Activated T-cell treated with anti-CD3 and anti-CD28 coated beads, Interleukin-2, amount 50 U/mL, for 4 hours (primary cell): ENCODE measurements at regions not wholly inside any gene's neighbourhood (a gene's known extent, or its start where the extent isn't known, plus 50 kb on each side); places are given as distances from the start of the nearest gene placed in this dataset.
"Not testable (repeated sequence)": the region's sequence is repeated elsewhere in the genome, so short reads cannot be mapped to it uniquely, and the experiment has no call there.

ENCODE experiments used
- ATAC-seq, 2 donors: fragments of 200-7000 bp; cut with Tn5 transposase; one replicate each; pipeline ENCODE4 v1.10.0; 2021
- DNase-seq: peaks from one replicate; pipeline ENCODE4 v3.0.0-alpha.2; 2020
- H3K27me3 Mint-ChIP-seq: one replicate; pipeline ENCODE4 v1.8.0; 2021; ENCODE audit warnings: low read depth, mixed read lengths
- H3K36me3 Mint-ChIP-seq: one replicate; pipeline ENCODE4 v1.8.0; 2022; ENCODE audit warnings: mixed read lengths; ENCODE audit not compliant: insufficient read depth
- H3K4me1 Mint-ChIP-seq: one replicate; pipeline ENCODE4 v1.8.0; 2021; ENCODE audit warnings: low read depth, mixed read lengths
- H3K4me3 Mint-ChIP-seq: one replicate; pipeline ENCODE4 v1.8.0; 2021; ENCODE audit warnings: mild to moderate bottlenecking, moderate library complexity, mixed read lengths
- H3K9me3 Mint-ChIP-seq: one replicate; pipeline ENCODE4 v1.8.0; 2021; ENCODE audit warnings: mixed read lengths

DNA sequence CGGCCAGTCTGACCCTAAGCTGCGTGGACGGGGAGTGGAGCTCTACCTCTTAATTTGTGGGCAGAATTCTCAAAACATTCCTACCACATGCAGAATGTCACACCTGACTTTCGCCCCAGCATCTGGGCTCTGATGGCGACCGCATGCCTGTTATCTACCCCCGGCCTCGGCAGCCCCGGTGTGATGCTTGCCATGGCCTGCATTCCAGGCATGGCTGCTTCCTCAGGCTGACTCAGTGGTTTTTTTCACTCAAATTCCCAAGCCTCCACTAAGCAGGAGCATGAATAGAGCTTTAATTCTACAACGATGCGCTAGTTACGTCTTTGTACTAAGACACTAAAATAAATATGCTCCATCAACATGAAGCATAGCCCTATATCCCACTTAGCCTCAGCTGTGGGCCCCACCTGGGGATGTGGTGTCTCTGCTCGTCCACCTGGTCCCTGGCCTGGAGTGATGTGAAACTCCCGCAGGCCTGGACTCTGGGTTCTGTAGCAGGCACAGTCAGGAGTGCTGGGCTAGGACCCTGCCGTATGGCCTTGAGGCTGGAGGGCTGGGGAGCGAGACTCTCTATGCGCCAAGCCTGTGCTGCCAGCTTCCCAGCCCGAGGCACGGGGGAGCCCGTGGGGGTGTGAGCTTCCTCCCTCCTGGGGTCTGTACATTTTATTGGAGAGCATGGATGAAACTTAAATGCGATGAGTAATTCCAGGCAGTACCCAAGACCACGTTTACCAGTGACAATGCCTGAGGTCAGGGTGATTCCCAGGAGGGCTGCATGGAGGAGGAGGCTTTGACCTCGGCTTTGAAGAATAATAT is 153.2 kb downstream of the CTTN start:
- no peak overlapping the region for H3K4me3 Mint-ChIP-seq
- no peak for ATAC-seq
- H3K4me1 Mint-ChIP-seq, result no peaks in the 10 kb centered on the region
- H3K9me3 Mint-ChIP-seq, result no peaks in the 10 kb centered on the region
- DNase-seq, result no peak
- H3K36me3 Mint-ChIP-seq, result no peaks in the 10 kb centered on the region
- no peaks in the 10 kb centered on the region for H3K27me3 Mint-ChIP-seq

DNA sequence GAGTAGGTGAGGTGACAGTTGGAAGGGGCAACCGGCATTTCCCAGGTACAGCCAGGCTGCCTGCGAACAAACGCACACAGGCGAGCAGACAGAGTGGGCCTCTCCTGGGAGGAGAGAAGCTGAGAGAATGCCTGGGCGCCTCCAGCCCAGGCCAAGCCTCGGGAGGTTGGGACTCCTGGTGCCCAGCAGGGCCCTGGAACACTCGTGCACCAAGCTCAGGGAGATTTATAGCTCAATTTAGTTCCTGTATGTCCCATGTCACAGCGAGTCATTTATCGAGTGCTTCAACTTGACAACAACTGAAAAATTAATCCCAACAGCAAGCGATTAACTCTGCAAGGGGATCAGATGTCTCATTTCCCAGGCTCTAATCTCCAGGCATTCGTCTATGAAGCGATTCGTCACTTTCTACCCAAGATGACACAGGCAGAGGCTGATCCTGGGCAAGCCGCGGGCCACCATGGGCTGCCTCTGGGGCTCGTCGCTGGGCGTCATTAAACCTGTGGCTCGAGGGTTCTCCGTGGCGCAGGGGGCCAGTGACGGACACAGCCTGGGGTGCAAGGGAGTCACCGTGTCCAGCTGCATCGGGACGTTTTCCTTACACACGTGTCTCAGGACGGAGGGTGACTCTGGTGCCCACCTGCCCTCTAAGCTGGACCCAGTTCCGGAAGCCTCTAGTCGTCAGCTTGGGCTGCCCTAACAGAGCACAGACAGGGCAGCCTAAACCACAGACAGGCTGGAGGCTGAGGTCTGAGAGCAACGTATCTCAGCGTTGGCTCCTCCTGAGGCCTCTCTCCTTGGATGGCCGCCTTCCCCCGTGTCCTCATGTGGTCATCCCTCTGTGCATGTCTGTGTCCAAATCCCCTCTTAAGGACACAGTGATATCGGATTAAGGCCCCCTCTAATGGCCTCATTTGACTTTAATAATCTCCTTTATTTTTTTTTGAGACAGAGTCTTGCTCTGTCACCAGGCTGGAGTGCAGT is 154.1 kb downstream of the CTTN start:
- Mint-ChIP-seq H3K36me3 (no peaks in the 10 kb centered on the region), H3K27me3 (no peaks in the 10 kb centered on the region), H3K9me3 (no peaks in the 10 kb centered on the region), H3K4me3 (no peak overlapping the region), H3K4me1 (no peaks in the 10 kb centered on the region)
- DNase-seq, result no peak
- no peak for ATAC-seq

DNA sequence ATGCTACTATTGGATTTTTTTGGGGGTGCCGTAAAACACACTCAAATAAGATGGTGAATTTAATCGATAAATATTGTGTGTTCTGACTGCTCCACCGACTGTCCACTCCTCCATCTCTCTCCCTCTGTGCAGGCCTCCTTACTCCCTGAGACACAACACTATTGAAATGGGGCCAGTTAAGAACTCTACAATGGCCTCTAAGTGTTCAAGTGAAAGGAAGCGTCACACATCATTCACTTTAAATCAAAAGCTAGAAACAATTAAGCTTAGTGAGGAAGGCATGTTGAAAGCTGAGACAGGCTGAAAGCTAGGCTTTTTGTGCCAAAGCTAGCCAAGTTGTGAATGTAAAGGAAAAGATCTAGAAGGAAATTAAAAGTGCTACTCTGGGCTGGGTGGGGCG is 156.7 kb downstream of the CTTN start:
- Mint-ChIP-seq H3K36me3 (no peaks in the 10 kb centered on the region), H3K9me3 (no peaks in the 10 kb centered on the region)

DNA sequence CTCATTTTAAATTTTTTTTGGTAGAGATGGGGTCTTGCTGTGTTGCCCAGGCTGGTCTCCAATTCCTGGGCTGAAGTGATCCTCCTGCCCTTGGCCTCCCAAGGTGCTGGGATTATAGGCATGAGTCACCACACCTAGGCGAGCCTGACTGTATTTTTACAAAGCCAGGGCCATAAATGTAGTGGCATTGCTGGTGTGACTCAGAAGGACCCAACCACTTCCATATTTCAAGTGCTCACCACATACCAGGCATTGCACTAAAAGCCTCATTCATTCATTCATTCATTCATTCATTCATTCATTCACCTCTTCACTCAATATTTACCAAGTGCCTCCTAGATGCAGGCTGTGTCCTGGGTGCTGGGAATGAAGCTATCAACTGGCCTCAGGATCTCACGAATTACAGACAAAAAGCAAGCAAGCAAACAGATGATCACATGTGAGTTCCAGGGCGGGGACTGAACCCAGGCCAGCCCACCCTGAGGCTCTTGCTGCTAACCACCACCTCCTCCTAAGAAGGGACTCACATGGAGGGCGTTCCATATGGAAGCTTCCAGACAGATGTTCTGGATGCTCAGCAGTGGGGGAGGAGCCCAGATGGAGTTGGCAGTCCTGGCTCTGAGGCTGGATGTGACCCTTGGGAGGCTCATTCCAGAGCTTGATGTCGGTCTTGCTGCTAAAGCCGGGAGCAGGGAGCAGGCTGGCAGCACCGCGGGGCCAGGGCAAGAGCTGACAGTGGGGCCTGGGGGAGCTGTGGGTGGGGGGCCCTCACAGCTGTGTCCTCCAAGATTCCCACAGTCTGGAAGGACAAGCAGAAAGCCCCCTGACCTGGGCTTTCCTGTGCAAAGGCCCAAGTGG is 158.8 kb downstream of the CTTN start:
- no peaks in the 10 kb centered on the region for H3K4me1 Mint-ChIP-seq
- H3K4me3 Mint-ChIP-seq, result no peak overlapping the region
- H3K27me3 Mint-ChIP-seq, result no peaks in the 10 kb centered on the region
- no peak for DNase-seq
- no peaks in the 10 kb centered on the region for H3K36me3 Mint-ChIP-seq
- ATAC-seq, result no peak
- no peaks in the 10 kb centered on the region for H3K9me3 Mint-ChIP-seq

More for the DNA sequence above, 156.7 kb downstream of the CTTN start:
- Mint-ChIP-seq H3K4me3 (no peak overlapping the region), H3K27me3 (no peaks in the 10 kb centered on the region), H3K4me1 (no peaks in the 10 kb centered on the region)
- no peak for ATAC-seq
- DNase-seq, result no peak

DNA sequence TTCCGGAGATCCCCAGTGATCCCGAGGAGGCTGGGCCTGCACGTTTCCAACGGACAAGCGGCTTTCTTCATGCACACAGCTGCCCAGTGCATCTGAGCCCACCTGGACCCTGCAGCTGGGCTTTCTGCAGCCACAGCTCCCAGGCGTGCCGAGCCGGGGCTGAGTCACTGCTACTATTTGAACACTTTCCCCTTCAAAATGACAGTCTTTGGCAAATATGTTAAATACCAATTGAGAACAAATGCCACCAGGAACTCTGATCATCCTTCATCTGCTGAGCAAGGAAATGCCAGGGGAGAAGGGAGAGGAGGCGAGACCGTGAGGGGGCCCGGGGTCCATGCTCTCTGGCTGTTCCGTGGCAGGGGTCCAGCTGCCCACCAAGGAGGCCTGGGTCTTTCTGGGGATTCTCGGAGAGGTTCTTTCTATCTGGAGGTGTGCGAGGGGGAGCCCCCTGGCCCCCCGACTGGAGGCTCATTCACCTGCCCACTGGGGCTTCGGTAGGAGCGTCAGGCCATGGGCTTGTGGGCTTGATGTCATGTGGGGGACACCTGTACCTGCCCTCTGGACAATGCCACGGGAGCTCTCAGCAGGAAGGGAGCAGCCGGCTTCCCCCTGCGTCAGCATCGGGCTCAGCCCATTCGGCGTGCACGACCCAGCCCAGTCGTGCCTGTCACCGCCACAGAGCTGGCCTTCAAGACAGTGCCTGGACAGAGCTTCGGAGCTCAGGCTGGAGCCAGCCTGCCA is 159.6 kb downstream of the CTTN start:
- DNase-seq (no peak), ATAC-seq (no peak)
- Mint-ChIP-seq H3K4me3 (no peak overlapping the region), H3K36me3 (no peaks in the 10 kb centered on the region), H3K27me3 (no peaks in the 10 kb centered on the region), H3K4me1 (no peaks in the 10 kb centered on the region), H3K9me3 (no peaks in the 10 kb centered on the region)

DNA sequence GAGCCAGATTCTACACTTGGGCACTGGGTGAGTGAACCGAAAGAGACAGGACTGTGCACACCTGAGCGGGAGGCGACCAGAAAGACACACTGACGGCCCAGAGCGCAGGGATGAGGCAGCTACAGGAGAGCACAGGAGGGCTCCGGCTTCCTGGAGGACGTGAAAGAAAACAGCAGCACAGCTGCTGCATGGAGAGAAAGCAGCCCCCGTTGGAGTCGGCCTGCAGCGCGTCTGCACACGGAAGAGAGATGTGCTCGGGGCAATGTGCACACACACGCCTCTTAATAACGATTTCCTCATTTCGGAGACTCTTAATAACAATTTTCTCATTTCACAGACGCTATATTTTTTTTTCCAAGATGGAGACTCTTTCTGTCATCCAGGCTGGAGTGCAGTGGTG is 160.4 kb downstream of the CTTN start:
- H3K4me3 Mint-ChIP-seq, result no peak overlapping the region
- no peaks in the 10 kb centered on the region for H3K9me3 Mint-ChIP-seq
- no peaks in the 10 kb centered on the region for H3K36me3 Mint-ChIP-seq
- no peaks in the 10 kb centered on the region for H3K4me1 Mint-ChIP-seq
- DNase-seq, result no peak
- H3K27me3 Mint-ChIP-seq, result no peaks in the 10 kb centered on the region
- ATAC-seq, result no peak

DNA sequence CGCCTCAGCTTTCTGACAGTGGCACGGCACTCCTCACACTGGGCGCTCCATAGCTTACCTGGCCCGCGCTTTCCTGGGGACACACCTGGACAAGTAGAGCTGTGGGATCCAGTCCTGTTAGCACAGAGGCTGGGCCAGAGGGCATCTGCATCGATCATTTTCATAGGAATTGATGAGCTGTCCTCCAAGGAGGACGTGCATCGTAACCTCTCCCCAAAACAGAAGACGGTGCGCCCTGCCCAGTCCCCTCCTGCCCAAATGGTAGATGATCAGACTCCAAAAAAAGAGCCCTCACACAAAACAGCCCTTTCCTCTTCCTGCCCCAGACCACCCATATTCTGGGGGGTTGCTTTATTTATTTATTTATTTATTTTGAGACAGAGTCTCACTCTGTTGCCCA is 161.2 kb downstream of the CTTN start:
- Mint-ChIP-seq H3K4me3 (no peak overlapping the region), H3K9me3 (no peaks in the 10 kb centered on the region), H3K4me1 (no peaks in the 10 kb centered on the region), H3K27me3 (no peaks in the 10 kb centered on the region), H3K36me3 (no peaks in the 10 kb centered on the region)
- DNase-seq (no peak), ATAC-seq (no peak)

DNA sequence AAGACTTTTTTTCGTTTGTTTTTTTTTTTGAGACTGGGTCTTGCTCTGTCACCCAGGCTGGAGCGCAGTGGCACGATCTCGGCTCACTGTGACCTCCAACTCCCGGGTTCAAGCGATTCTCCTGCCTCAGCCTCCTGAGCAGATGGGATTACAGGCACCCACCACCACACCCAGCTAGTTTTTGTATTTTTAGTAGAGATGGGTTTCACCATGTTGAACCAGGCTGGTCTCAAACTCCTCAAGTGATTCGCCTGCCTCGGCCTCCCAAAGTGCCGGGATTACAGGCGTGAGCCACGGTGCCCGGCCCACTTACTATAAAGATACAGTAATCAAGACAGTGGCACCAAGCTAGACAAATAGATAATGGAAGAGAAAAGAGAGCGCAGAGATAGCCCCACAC is 162.3 kb downstream of the CTTN start:
- not testable (repeated sequence) for H3K4me1 Mint-ChIP-seq, H3K36me3 Mint-ChIP-seq, ATAC-seq, H3K4me3 Mint-ChIP-seq, H3K27me3 Mint-ChIP-seq, DNase-seq, H3K9me3 Mint-ChIP-seq

DNA sequence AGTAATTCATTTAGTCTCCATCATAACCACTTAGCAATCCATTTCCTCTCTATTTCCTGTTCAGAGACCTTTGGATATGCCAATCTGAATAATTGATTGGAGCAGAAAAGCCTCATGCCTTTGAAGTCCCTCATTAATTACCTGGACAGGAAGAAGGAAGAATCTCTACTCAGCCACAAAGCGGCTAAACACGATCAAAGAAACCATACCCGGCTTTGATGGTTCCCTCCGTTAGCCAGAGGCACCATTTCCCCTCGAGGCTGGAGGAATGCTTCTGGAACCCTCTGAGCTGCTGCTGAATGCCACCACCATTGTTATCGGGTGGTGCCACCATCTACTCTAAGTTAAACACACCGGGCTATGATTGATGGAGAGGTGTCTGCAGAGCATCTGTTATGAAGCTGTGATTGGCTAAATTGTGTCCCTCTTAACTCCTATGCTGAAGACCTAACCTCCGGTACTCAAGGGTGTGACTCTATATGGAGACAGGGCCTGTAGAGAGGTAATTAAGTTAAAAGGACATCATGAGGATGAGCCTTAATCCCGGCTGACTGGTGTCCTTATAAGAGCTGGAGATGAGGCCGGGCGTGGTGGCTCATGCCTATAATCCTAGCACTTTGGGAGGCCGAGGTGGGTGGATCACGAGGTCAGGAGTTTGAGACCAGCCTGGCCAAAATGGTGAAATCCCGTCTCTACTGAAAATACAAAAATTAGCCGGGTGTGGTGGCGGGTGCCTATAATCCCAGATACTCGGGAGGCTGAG is 168.6 kb downstream of the CTTN start:
- Mint-ChIP-seq H3K36me3 (no peaks in the 10 kb centered on the region), H3K9me3 (peaks cover 3% of the 10 kb centered on the region)

DNA sequence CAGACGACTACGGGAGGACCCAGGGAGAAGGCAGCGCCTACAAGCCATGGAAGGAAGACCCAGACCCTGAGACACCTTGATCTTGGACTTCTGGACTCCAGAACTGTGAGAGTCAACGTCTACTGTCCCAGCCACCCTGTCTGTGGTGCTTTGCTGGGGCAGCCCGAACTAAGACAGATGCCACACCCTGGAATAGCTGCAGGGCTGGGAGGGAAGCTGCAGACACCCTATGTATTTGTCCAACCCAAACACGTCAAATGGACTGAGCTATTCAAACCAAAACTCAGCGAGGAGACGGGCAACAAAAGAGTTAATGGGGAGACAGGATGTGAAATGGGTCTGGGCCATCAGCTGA is 169.3 kb downstream of the CTTN start:
- Mint-ChIP-seq H3K27me3 (peaks cover 29% of the 10 kb centered on the region), H3K4me3 (no peak overlapping the region), H3K36me3 (no peaks in the 10 kb centered on the region), H3K4me1 (peaks cover 5% of the 10 kb centered on the region), H3K9me3 (peaks cover 3% of the 10 kb centered on the region)
- ATAC-seq, result no peak
- no peak for DNase-seq

More for the DNA sequence above, 168.6 kb downstream of the CTTN start:
- Mint-ChIP-seq H3K27me3 (peaks cover 27% of the 10 kb centered on the region), H3K4me1 (peaks cover 5% of the 10 kb centered on the region), H3K4me3 (no peak overlapping the region)
- ATAC-seq, result no peak
- no peak for DNase-seq

DNA sequence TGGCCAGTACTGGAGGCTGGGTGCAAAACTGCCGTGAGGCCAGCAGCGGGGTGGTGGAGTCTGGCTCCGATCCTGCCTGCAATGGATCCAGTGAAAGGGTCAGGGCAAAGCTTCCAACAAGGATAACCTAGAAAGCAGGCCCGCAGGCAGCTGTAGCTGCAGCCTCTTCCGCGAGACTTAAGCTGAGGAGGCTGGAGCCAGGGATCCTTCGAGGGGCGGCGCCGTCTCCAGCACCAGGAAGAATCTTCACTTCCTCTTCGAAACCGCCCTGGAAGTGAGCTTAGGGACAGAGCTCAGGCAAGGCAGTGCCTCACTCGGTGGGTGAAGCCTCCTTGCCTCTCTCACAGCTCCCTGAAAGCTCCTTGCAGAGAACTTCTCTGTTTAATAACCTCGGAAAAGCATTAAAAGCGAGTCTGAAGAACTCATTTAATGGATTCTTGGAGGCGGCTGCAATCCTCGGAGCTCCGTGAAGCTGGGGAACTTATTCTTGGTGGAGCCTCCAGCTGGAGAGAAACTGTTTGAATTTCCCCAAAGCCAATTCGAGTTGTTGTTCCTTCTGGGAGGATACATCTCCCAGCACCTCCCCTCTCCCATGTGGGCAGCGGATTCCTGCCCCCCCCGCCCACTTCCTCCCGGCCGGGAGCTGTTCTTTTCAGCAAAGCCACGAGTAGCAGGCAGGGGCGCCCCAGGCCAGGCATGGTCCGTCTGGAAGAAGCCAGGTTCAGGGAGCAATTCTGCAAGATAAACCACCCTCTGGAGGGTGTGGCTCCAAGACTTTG is 169.9 kb downstream of the CTTN start:
- no peak overlapping the region for H3K4me3 Mint-ChIP-seq
- peaks cover 3% of the 10 kb centered on the region for H3K9me3 Mint-ChIP-seq
- peaks cover 32% of the 10 kb centered on the region for H3K27me3 Mint-ChIP-seq

DNA sequence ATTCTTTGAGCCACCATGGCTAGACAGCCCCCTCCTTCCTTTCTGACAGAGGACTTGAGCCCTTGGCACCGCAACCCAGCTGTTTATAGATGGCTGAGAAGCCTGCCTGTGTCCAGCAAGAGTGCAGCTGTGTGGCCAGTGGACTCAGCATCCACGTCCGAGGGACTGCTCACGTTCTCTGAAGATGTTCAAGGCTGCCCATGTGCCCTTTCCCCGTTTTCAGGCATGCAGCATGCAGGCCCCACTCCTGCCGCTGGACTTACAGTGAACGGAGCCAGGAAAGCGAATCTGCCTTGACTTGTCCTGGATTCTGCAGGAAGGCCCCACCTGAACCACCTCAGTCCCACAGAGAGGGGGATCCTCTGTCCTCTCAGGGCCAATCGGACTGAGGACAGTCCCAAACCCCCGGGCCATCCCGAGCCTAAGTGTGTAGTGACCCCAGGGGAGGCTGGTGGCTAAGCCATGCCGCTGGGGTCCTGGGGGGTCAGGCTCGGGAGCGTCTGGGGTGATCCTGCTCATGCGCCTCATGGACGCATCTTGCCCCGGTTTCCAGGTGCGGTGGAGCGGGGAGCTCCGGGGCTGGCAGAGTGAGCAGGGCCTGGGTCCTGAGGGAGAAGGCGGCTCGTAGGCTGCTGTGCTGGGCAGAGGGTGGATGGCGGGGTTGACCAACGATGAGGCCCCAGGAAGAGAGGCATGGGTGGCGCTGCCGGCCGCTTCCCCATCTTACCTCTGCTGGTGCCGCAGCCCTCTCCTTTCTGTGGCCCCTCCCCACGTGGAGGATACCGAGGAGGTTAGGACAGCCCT is 170.7 kb downstream of the CTTN start:
- Mint-ChIP-seq H3K9me3 (peaks cover 3% of the 10 kb centered on the region), H3K36me3 (no peaks in the 10 kb centered on the region), H3K27me3 (peaks cover 32% of the 10 kb centered on the region), H3K4me1 (peaks cover 5% of the 10 kb centered on the region), H3K4me3 (no peak overlapping the region)
- DNase-seq (no peak), ATAC-seq (no peak)

More for the DNA sequence above, 169.9 kb downstream of the CTTN start:
- DNase-seq (no peak), ATAC-seq (no peak)
- Mint-ChIP-seq H3K36me3 (no peaks in the 10 kb centered on the region), H3K4me1 (peaks cover 5% of the 10 kb centered on the region)
